NCI-H2171 (cell line): ENCODE measurements at regions not wholly inside any gene's neighbourhood (a gene's known extent, or its start where the extent isn't known, plus 50 kb on each side); places are given as distances from the start of the nearest gene placed in this dataset.

Source experiments
- DNase-seq: peaks from one replicate; lab custom pipeline; 2025; lab: John Stamatoyannopoulos, UW

- no peak for DNase-seq
Observed at GRCh38 chrX:17206584-17206983, 168.4 kb upstream of the NHS start.

- DNase-seq: no peak
Observed at GRCh38 chrX:17214962-17215361, 160.0 kb upstream of the NHS start.

GRCh38 chrX:17226736-17227135 lies 148.3 kb upstream of the NHS start:
- no peak for DNase-seq

GRCh38 chrX:17237146-17237545 lies 137.9 kb upstream of the NHS start:
- DNase-seq: no peak

GRCh38 chrX:17242470-17242869 lies 132.5 kb upstream of the NHS start:
- peak; percentile 21 for DNase-seq

- DNase-seq: no peak
Observed at GRCh38 chrX:17247144-17247543, 127.9 kb upstream of the NHS start.

- no peak for DNase-seq
Observed at GRCh38 chrX:17262123-17262522, 112.9 kb upstream of the NHS start.

GRCh38 chrX:17266136-17266535 lies 108.9 kb upstream of the NHS start:
- no peak for DNase-seq

- DNase-seq: no peak
Observed at GRCh38 chrX:17278961-17279360, 96.0 kb upstream of the NHS start.

- DNase-seq: no peak
Observed at GRCh38 chrX:17285983-17286382, 89.0 kb upstream of the NHS start.

GRCh38 chrX:17291171-17291900 lies 83.7 kb upstream of the NHS start:
- no peak for DNase-seq

GRCh38 chrX:17292111-17292527 lies 82.9 kb upstream of the NHS start:
- DNase-seq: no peak

- DNase-seq: no peak
Observed at GRCh38 chrX:17294561-17294960, 80.4 kb upstream of the NHS start.

GRCh38 chrX:17295791-17296190 lies 79.2 kb upstream of the NHS start:
- DNase-seq: no peak

- no peak for DNase-seq
Observed at GRCh38 chrX:17298564-17298963, 76.4 kb upstream of the NHS start.

GRCh38 chrX:17299206-17299605 lies 75.8 kb upstream of the NHS start:
- peak; percentile 0 for DNase-seq

GRCh38 chrX:17323397-17323796 lies 51.6 kb upstream of the NHS start:
- no peak for DNase-seq
